ENCODE measurements at regions not wholly inside any gene's neighbourhood (a gene's known extent, or its start where the extent isn't known, plus 50 kb on each side); places are given as distances from the start of the nearest gene placed in this dataset.

- H3K4me1 Mint-ChIP-seq, result peaks cover 0 to 7% (median 0%) of the 10 kb centered on the region in 3 donors
- H3K27me3 Mint-ChIP-seq, result peaks cover 15 to 33% (median 28%) of the 10 kb centered on the region in 3 donors
- no peaks in the 10 kb centered on the region for H3K9me3 Mint-ChIP-seq
- H3K27ac Mint-ChIP-seq, result no peak overlapping the region
- ATAC-seq (ENCODE audit: low read depth in 2 of 2), result no peak
- peak overlapping the region in 1 of 8 donors; percentile 35 for H3K4me3 Mint-ChIP-seq
- no peaks in the 10 kb centered on the region for H3K36me3 Mint-ChIP-seq
- DNase-seq, result no peak
These were observed 190.9 kb upstream of the GSE1 start for GRCh38 chr16:85422196-85422631.

- Mint-ChIP-seq H3K36me3 (no peaks in the 10 kb centered on the region), H3K27me3 (peaks cover 15 to 33% (median 28%) of the 10 kb centered on the region in 3 donors), H3K4me1 (peaks cover 0 to 7% (median 0%) of the 10 kb centered on the region in 3 donors), H3K27ac (peak overlapping the region in 1 of 6 donors; percentile 69), H3K9me3 (no peaks in the 10 kb centered on the region), H3K4me3 (peak overlapping the region in 1 of 8 donors; percentile 35)
- DNase-seq, result no peak
- ATAC-seq (ENCODE audit: low read depth in 2 of 2), result no peak
These were observed 190.2 kb upstream of the GSE1 start for GRCh38 chr16:85422632-85423550.

- Mint-ChIP-seq H3K27ac (no peak overlapping the region), H3K4me3 (no peak overlapping the region), H3K27me3 (peaks cover 15 to 33% (median 28%) of the 10 kb centered on the region in 3 donors), H3K36me3 (no peaks in the 10 kb centered on the region), H3K9me3 (no peaks in the 10 kb centered on the region), H3K4me1 (peaks cover 0 to 7% (median 0%) of the 10 kb centered on the region in 3 donors)
- ATAC-seq (ENCODE audit: low read depth in 2 of 2) (no peak), DNase-seq (no peak)
These were observed 189.5 kb upstream of the GSE1 start for GRCh38 chr16:85423631-85424030.

- ATAC-seq (ENCODE audit: low read depth in 2 of 2) (no peak), DNase-seq (no peak)
- no peak overlapping the region for H3K4me3 Mint-ChIP-seq
- no peaks in the 10 kb centered on the region for H3K9me3 Mint-ChIP-seq
- peaks cover 0 to 7% (median 0%) of the 10 kb centered on the region in 3 donors for H3K4me1 Mint-ChIP-seq
- peaks cover 15 to 37% (median 31%) of the 10 kb centered on the region in 3 donors for H3K27me3 Mint-ChIP-seq
- H3K27ac Mint-ChIP-seq, result no peak overlapping the region
- no peaks in the 10 kb centered on the region for H3K36me3 Mint-ChIP-seq
These were observed 188.7 kb upstream of the GSE1 start for GRCh38 chr16:85424260-85425073.

GRCh38 chr16:85425074-85425662 is 188.0 kb upstream of the GSE1 start:
- Mint-ChIP-seq H3K9me3 (no peaks in the 10 kb centered on the region), H3K27ac (no peak overlapping the region), H3K27me3 (peaks cover 19 to 42% (median 37%) of the 10 kb centered on the region in 3 donors), H3K36me3 (no peaks in the 10 kb centered on the region), H3K4me3 (no peak overlapping the region), H3K4me1 (peaks cover 0 to 7% (median 0%) of the 10 kb centered on the region in 3 donors)
- ATAC-seq (ENCODE audit: low read depth in 2 of 2) (no peak), DNase-seq (no peak)

GRCh38 chr16:85426806-85427205 is 186.3 kb upstream of the GSE1 start:
- no peak for DNase-seq
- H3K4me3 Mint-ChIP-seq, result no peak overlapping the region
- H3K9me3 Mint-ChIP-seq, result no peaks in the 10 kb centered on the region
- H3K27me3 Mint-ChIP-seq, result peaks cover 19 to 37% (median 36%) of the 10 kb centered on the region in 3 donors
- ATAC-seq (ENCODE audit: low read depth in 2 of 2), result no peak
- H3K27ac Mint-ChIP-seq, result no peak overlapping the region
- H3K36me3 Mint-ChIP-seq, result no peaks in the 10 kb centered on the region
- H3K4me1 Mint-ChIP-seq, result peaks cover 0 to 4% (median 0%) of the 10 kb centered on the region in 3 donors

- DNase-seq (peak; percentile 25), ATAC-seq (ENCODE audit: low read depth in 2 of 2) (peak; percentile 66 to 79)
- H3K4me1 Mint-ChIP-seq, result peaks cover 0 to 4% (median 0%) of the 10 kb centered on the region in 3 donors
- H3K27ac Mint-ChIP-seq, result no peak overlapping the region
- no peaks in the 10 kb centered on the region for H3K9me3 Mint-ChIP-seq
- peaks cover 21 to 45% (median 39%) of the 10 kb centered on the region in 3 donors for H3K27me3 Mint-ChIP-seq
- no peak overlapping the region for H3K4me3 Mint-ChIP-seq
- H3K36me3 Mint-ChIP-seq, result no peaks in the 10 kb centered on the region
These were observed 184.8 kb upstream of the GSE1 start for GRCh38 chr16:85428168-85428898.

- no peak overlapping the region for H3K27ac Mint-ChIP-seq
- H3K27me3 Mint-ChIP-seq, result peaks cover 22 to 47% (median 38%) of the 10 kb centered on the region in 3 donors
- no peaks in the 10 kb centered on the region for H3K9me3 Mint-ChIP-seq
- no peak for ATAC-seq (ENCODE audit: low read depth in 2 of 2)
- H3K36me3 Mint-ChIP-seq, result no peaks in the 10 kb centered on the region
- H3K4me1 Mint-ChIP-seq, result peaks cover 0 to 4% (median 0%) of the 10 kb centered on the region in 3 donors
- no peak overlapping the region for H3K4me3 Mint-ChIP-seq
- DNase-seq, result no peak
These were observed 184.0 kb upstream of the GSE1 start for GRCh38 chr16:85428899-85429775.

- H3K27me3 Mint-ChIP-seq, result peaks cover 21 to 41% (median 35%) of the 10 kb centered on the region in 3 donors
- no peak for DNase-seq
- H3K4me1 Mint-ChIP-seq, result peaks cover 0 to 3% (median 0%) of the 10 kb centered on the region in 3 donors
- no peak overlapping the region for H3K27ac Mint-ChIP-seq
- H3K4me3 Mint-ChIP-seq, result no peak overlapping the region
- H3K36me3 Mint-ChIP-seq, result no peaks in the 10 kb centered on the region
- no peak for ATAC-seq (ENCODE audit: low read depth in 2 of 2)
- H3K9me3 Mint-ChIP-seq, result no peaks in the 10 kb centered on the region
These were observed 183.2 kb upstream of the GSE1 start for GRCh38 chr16:85429776-85430522.

- peaks cover 17 to 34% (median 27%) of the 10 kb centered on the region in 3 donors for H3K27me3 Mint-ChIP-seq
- DNase-seq (no peak), ATAC-seq (ENCODE audit: low read depth in 2 of 2) (no peak)
- H3K27ac Mint-ChIP-seq, result no peak overlapping the region
- no peak overlapping the region for H3K4me3 Mint-ChIP-seq
- H3K36me3 Mint-ChIP-seq, result no peaks in the 10 kb centered on the region
- no peaks in the 10 kb centered on the region for H3K9me3 Mint-ChIP-seq
- no peaks in the 10 kb centered on the region for H3K4me1 Mint-ChIP-seq
These were observed 182.3 kb upstream of the GSE1 start for GRCh38 chr16:85430523-85431421.

All from naive B cell (primary cell).